ENCODE measurements at regions not wholly inside any gene's neighbourhood (a gene's known extent, or its start where the extent isn't known, plus 50 kb on each side); places are given as distances from the start of the nearest gene placed in this dataset.

DNA sequence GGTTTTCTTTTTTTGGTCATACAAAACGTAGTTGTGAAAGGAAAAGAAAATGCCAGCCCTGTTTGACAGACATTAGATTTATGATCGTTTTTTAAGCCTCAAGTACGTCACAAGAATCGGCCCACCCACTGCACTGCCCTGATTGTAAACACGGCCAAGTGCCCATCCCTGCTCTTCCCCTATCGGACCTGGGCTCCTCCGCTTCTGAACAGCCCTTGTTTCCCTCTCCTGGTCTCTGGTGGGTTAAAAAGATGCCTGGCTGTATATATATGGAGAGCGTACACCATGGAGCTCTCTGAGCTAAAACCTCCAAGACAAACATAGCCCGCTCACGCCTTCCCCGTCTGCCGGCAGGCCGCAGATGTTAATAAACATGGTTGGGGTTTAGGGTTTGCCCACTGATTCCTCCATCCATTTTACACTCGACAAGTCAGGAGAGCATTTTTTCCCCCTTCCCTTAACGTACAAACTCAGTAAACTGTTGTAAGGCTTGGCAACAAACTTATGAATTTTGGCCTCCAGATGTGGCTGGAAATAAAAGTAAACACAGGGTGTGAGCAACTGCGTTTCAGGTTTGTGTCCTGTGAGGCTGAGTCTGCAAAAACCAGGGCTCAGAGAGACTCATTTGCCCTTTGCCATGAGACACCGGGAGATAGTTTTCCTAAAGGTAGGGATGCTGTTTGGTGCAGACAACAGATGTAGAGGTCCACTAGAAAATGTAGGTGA is 325.9 kb downstream of the SOX9 start:
- peak in 1 of 2 donors; percentile 33 for TF ChIP-seq POLR2A (IDR thresholded peaks at IDR 0.05)
- TF ChIP-seq, protein P1, sequence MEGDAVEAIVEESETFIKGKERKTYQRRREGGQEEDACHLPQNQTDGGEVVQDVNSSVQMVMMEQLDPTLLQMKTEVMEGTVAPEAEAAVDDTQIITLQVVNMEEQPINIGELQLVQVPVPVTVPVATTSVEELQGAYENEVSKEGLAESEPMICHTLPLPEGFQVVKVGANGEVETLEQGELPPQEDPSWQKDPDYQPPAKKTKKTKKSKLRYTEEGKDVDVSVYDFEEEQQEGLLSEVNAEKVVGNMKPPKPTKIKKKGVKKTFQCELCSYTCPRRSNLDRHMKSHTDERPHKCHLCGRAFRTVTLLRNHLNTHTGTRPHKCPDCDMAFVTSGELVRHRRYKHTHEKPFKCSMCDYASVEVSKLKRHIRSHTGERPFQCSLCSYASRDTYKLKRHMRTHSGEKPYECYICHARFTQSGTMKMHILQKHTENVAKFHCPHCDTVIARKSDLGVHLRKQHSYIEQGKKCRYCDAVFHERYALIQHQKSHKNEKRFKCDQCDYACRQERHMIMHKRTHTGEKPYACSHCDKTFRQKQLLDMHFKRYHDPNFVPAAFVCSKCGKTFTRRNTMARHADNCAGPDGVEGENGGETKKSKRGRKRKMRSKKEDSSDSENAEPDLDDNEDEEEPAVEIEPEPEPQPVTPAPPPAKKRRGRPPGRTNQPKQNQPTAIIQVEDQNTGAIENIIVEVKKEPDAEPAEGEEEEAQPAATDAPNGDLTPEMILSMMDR (IDR thresholded peaks at IDR 0.05) = no peak

Measured in Peyer's patch (tissue), 4 donors.